H1 (cell line): ENCODE measurements at regions not wholly inside any gene's neighbourhood (a gene's known extent, or its start where the extent isn't known, plus 50 kb on each side); places are given as distances from the start of the nearest gene placed in this dataset.
"Not testable (repeated sequence)": the region's sequence is repeated elsewhere in the genome, so short reads cannot be mapped to it uniquely, and the experiment has no call there.

Experiments
- CTCF ChIA-PET: fragments of 300-600 bp; sonication (Branson Sonifier 250); formaldehyde crosslinking; loops from one replicate; lab custom pipeline; 2021; ENCODE audit not compliant: partially characterized antibody; lab: Charles Lee
- POLR2A ChIA-PET: fragments of 300-600 bp; sonication (Branson Sonifier 250); formaldehyde crosslinking; loops from one replicate; lab custom pipeline; 2021; ENCODE audit warnings: inconsistent platforms; ENCODE audit not compliant: partially characterized antibody; lab: Charles Lee
- DNase-seq, 2 experiments: peaks; one replicate each; pipeline versions ENCODE4 v3.0.0 to v3.0.0-alpha.2; 2010 to 2022; ENCODE audit warnings: low spot score in 2 of 2, low read depth in 1 of 2, mixed read lengths in 1 of 2
- FAIRE-seq: peaks from 2 replicates; lab custom pipeline; 2011; peaks lifted over from hg19 to GRCh38; lab: Jason Lieb, UNC
- H2AFZ ChIP-seq: 2 replicates; pipeline ENCODE4 v1.8.1; 2012; ENCODE audit warnings: low read length, inconsistent platforms
- H2AK5ac ChIP-seq: 2 replicates; pipeline ENCODE4 v1.6.1; 2013; ENCODE audit warnings: low read depth, low read length
- H2BK120ac ChIP-seq: replicated peaks from 2 replicates; pipeline ENCODE3; 2013; ENCODE audit warnings: low read depth, low read length, inconsistent platforms
- H2BK12ac ChIP-seq: 2 replicates; pipeline ENCODE4 v1.6.1; 2013; ENCODE audit warnings: low read depth, low read length
- H2BK15ac ChIP-seq: 2 replicates; pipeline ENCODE4 v1.6.1; 2013; ENCODE audit warnings: low read length
- H2BK20ac ChIP-seq: 2 replicates; pipeline ENCODE4 v1.6.1; 2013; ENCODE audit warnings: low read length
- H2BK5ac ChIP-seq: 2 replicates; pipeline ENCODE4 v1.6.1; 2013; ENCODE audit warnings: low read depth, low read length
- H3K14ac ChIP-seq: 2 replicates; pipeline ENCODE4 v1.6.1; 2013; ENCODE audit warnings: inconsistent platforms; ENCODE audit not compliant: insufficient read length
- H3K18ac ChIP-seq: 2 replicates; pipeline ENCODE4 v1.6.1; 2013; ENCODE audit warnings: low read length; ENCODE audit errors: extremely low read depth
- H3K23ac ChIP-seq: 2 replicates; pipeline ENCODE4 v1.6.1; 2013; ENCODE audit warnings: inconsistent platforms; ENCODE audit not compliant: insufficient read length
- H3K23me2 ChIP-seq: 2 replicates; pipeline ENCODE4 v1.6.1; 2013; ENCODE audit warnings: low read depth, low read length
- H3K27ac ChIP-seq: 2 replicates; pipeline ENCODE4 v1.6.1; 2011; ENCODE audit warnings: low read depth, low read length, inconsistent platforms
- H3K27me3 ChIP-seq, 4 experiments: replicated peaks in 1 of 4; 1 replicate in 1 of 4; 2 replicates in 3 of 4; pipeline versions ENCODE4 v1.6.1 to v1.8.1; 2011 to 2013; ENCODE audit warnings: low read length in 3 of 4, mild to moderate bottlenecking in 3 of 4, inconsistent platforms in 2 of 4, mixed read lengths in 2 of 4, moderate library complexity in 1 of 4; ENCODE audit not compliant: control insufficient read depth in 3 of 4, insufficient read depth in 3 of 4; ENCODE audit errors: extremely low read depth in 1 of 4
- H3K36me3 ChIP-seq, 4 experiments: 2 replicates each; pipeline versions ENCODE4 v1.6.1 to v1.8.1; 2011 to 2013; ENCODE audit warnings: mild to moderate bottlenecking in 4 of 4, low read length in 3 of 4, moderate library complexity in 2 of 4, control low read depth in 1 of 4, inconsistent platforms in 1 of 4; ENCODE audit not compliant: insufficient read depth in 4 of 4, control insufficient read depth in 2 of 4
- H3K4ac ChIP-seq: replicated peaks from 2 replicates; pipeline ENCODE3; 2013; ENCODE audit warnings: low read length, low read depth, mixed read lengths, inconsistent platforms; ENCODE audit not compliant: insufficient read length
- H3K4me1 ChIP-seq, 4 experiments: replicated peaks in 1 of 4; 1 replicate in 1 of 4; 2 replicates in 3 of 4; pipeline versions ENCODE4 v1.6.1 to v1.8.1; 2011 to 2013; ENCODE audit warnings: low read length in 3 of 4, inconsistent platforms in 2 of 4, mixed read lengths in 1 of 4; ENCODE audit not compliant: insufficient read depth in 4 of 4, control insufficient read depth in 3 of 4
- H3K4me2 ChIP-seq, 2 experiments: 2 replicates each; pipeline versions ENCODE4 v1.6.1 to v1.8.1; 2011 to 2013; ENCODE audit warnings: low read depth in 2 of 2, low read length in 2 of 2, control low read depth in 1 of 2, inconsistent platforms in 1 of 2, mild to moderate bottlenecking in 1 of 2; ENCODE audit not compliant: insufficient read depth in 1 of 2
- H3K4me3 ChIP-seq, 4 experiments: fragments of 200-600, 300-600 bp in 1 of 4; sonication (generic), shearing (Covaris generic), sonication (Bioruptor Twin) in 1 of 4; 2 replicates each; pipeline versions ENCODE4 v1.5.1 to v1.8.1; 2011 to 2016; ENCODE audit warnings: low read length in 4 of 4, low read depth in 3 of 4, control low read depth in 2 of 4, inconsistent platforms in 2 of 4, mild to moderate bottlenecking in 2 of 4, mixed read lengths in 1 of 4, moderate library complexity in 1 of 4; ENCODE audit not compliant: insufficient read depth in 2 of 4; ENCODE audit errors: extremely low read depth in 1 of 4
- H3K56ac ChIP-seq: replicated peaks from 2 replicates; pipeline ENCODE3; 2013; ENCODE audit warnings: low read depth, mild to moderate bottlenecking, mixed read lengths, low read length, inconsistent platforms; ENCODE audit not compliant: insufficient read length
- H3K79me1 ChIP-seq: 2 replicates; pipeline ENCODE4 v1.6.1; 2013; ENCODE audit warnings: low read depth, low read length, control low read depth
- H3K79me2 ChIP-seq, 2 experiments: 2 replicates each; pipeline versions ENCODE4 v1.6.1 to v1.8.1; 2012 to 2013; ENCODE audit warnings: low read length in 2 of 2, mild to moderate bottlenecking in 2 of 2, inconsistent platforms in 1 of 2; ENCODE audit not compliant: insufficient read depth in 2 of 2, control insufficient read depth in 1 of 2
- H3K9ac ChIP-seq, 4 experiments: replicated peaks in 1 of 4; 1 replicate in 1 of 4; 2 replicates in 3 of 4; pipeline versions ENCODE4 v1.6.1 to v1.8.1; 2011 to 2013; ENCODE audit warnings: low read depth in 3 of 4, low read length in 3 of 4, control low read depth in 2 of 4, mild to moderate bottlenecking in 2 of 4, moderate library complexity in 2 of 4, inconsistent platforms in 1 of 4; ENCODE audit errors: extremely low read depth in 1 of 4
- H3K9me3 ChIP-seq, 2 experiments: 2 replicates each; pipeline versions ENCODE4 v1.6.1 to v1.8.1; 2012 to 2013; ENCODE audit warnings: mild to moderate bottlenecking in 2 of 2, moderate library complexity in 2 of 2, control low read depth in 1 of 2, inconsistent platforms in 1 of 2, low read depth in 1 of 2, low read length in 1 of 2, mixed read lengths in 1 of 2; ENCODE audit not compliant: insufficient read depth in 2 of 2
- H4K20me1 ChIP-seq, 2 experiments: replicated peaks in 1 of 2; 2 replicates each; pipeline versions ENCODE3 to v1.8.1; 2011 to 2013; ENCODE audit warnings: inconsistent platforms in 2 of 2, low read length in 2 of 2, mild to moderate bottlenecking in 1 of 2; ENCODE audit not compliant: insufficient read depth in 2 of 2, control insufficient read depth in 1 of 2
- H4K5ac ChIP-seq: 2 replicates; pipeline ENCODE4 v1.6.1; 2013; ENCODE audit warnings: low read length, low read depth, mixed read lengths, inconsistent platforms; ENCODE audit not compliant: insufficient read length
- H4K8ac ChIP-seq: 2 replicates; pipeline ENCODE4 v1.8.0; 2013; ENCODE audit warnings: mild to moderate bottlenecking, moderate library complexity, low read length, inconsistent platforms; ENCODE audit not compliant: insufficient read depth; ENCODE audit errors: extremely low read depth
- H4K91ac ChIP-seq: replicated peaks from 2 replicates; pipeline ENCODE3; 2013; ENCODE audit warnings: low read length, mixed read lengths, inconsistent platforms; ENCODE audit not compliant: insufficient read length

- H3K56ac ChIP-seq, H4K8ac ChIP-seq, H4K91ac ChIP-seq, H3K18ac ChIP-seq, H3K27me3 ChIP-seq, H3K9me3 ChIP-seq, H3K36me3 ChIP-seq, H3K79me1 ChIP-seq, H3K4me1 ChIP-seq, H2BK20ac ChIP-seq, H2BK15ac ChIP-seq, CTCF ChIA-PET, H4K20me1 ChIP-seq, H3K79me2 ChIP-seq, H3K23ac ChIP-seq, H3K4ac ChIP-seq, H3K27ac ChIP-seq, H3K23me2 ChIP-seq, H2BK120ac ChIP-seq, POLR2A ChIA-PET, H3K14ac ChIP-seq, H3K4me3 ChIP-seq, H4K5ac ChIP-seq, H3K9ac ChIP-seq, H3K4me2 ChIP-seq, DNase-seq, H2AFZ ChIP-seq, H2BK12ac ChIP-seq, H2BK5ac ChIP-seq, H2AK5ac ChIP-seq: not testable (repeated sequence)
- peak; percentile 63 for FAIRE-seq
Observed at GRCh38 chrY:6552930-6553329, 306.9 kb downstream of the TSPY2 start.

DNA sequence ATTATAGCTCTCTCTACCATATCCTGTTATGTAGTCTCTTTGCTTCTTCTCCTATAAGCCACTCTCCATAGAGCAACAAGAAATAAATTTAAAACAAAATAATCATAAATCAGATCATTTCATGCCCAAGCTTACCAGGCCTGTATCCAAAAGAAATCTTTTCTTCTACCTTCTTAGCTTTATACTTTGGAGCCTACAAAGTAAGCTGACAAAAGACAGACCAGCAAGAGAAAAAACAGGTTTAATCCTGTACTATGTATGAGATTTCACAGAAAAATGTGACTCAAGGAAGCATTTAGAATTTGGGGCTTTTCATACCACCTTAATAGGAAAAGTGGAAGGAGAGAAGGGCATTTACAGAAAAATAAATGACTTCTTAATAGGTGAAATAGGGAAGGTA lies 321.0 kb downstream of the TSPY2 start:
- H2BK15ac ChIP-seq, H3K4me2 ChIP-seq, H2BK20ac ChIP-seq, H4K20me1 ChIP-seq, H2BK12ac ChIP-seq, H3K4me3 ChIP-seq, H3K27me3 ChIP-seq, H3K14ac ChIP-seq, H2AFZ ChIP-seq, H4K91ac ChIP-seq, H3K23ac ChIP-seq, POLR2A ChIA-PET, H3K56ac ChIP-seq, H3K9me3 ChIP-seq, H4K8ac ChIP-seq, H3K36me3 ChIP-seq, FAIRE-seq, H3K4ac ChIP-seq, DNase-seq, H2AK5ac ChIP-seq, H2BK5ac ChIP-seq, H4K5ac ChIP-seq, H3K18ac ChIP-seq, H3K23me2 ChIP-seq, CTCF ChIA-PET, H3K9ac ChIP-seq, H3K4me1 ChIP-seq, H3K79me1 ChIP-seq, H3K27ac ChIP-seq, H3K79me2 ChIP-seq, H2BK120ac ChIP-seq: not testable (repeated sequence)
